ENCODE measurements at regions not wholly inside any gene's neighbourhood (a gene's known extent, or its start where the extent isn't known, plus 50 kb on each side); places are given as distances from the start of the nearest gene placed in this dataset.
"Not testable (repeated sequence)": the region's sequence is repeated elsewhere in the genome, so short reads cannot be mapped to it uniquely, and the experiment has no call there.

DNA sequence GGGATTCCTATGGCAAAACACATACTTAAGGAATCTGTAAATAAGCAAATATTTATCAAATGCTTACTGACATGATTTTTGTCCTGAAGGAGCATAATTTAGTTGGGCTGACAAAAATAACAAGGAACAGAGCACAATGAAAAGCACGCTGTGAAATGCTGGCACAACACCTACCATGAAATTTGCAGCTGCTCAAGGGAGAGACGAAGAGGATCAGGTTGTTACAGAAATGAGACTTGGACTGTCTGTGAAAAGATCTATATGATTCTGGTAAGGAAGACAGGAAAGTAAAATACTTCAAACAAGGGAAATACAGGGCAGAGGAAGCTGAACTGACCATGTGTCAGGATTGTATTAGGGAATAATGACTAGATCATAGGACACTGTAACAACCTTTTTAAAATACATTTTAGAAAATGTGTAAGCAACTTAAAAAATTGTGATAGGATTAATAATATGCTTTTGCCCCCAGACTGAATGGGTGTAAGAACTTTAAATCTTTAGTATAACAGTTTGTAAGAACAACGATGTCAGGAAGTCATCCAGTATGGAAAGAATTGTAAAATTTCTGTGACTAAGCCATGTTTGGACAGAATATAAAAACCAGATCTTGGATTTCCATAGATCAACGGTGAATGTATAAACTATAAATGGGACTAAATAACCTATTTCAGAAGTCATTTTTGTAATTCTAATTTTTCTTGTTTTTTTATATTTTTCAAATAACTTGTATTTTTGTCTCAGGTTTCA, 1556.0 kb downstream of the EFNB2 start:
- DNase-seq = no peak

DNA sequence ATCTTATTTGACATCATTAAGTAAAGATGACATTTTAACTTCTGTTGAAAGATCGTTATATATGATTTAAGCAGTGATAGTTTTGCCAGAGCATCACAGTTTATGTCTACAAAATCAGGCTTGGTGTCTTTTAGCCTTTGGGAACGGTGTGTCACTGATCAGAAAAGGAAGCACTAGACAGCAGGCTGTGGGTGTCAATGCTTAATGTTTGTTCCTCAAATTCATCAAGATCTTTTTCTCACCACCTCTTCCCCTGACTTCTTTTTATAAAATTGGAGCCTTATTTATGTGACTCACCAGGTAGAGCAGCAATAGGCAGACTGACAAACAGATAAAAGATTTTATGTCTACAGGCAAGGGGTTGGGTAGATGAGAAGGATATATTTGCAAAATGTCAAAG, 1558.5 kb downstream of the EFNB2 start:
- no peak for DNase-seq

- DNase-seq = no peak
Observed at GRCh38 chr13:104975272-104975671, 1560.2 kb downstream of the EFNB2 start.

- DNase-seq = no peak
Observed at GRCh38 chr13:104968876-104969275, 1566.6 kb downstream of the EFNB2 start.

GRCh38 chr13:104967836-104968630, 1567.4 kb downstream of the EFNB2 start:
- DNase-seq = no peak

- no peak for DNase-seq
Observed at GRCh38 chr13:104967376-104967775, 1568.1 kb downstream of the EFNB2 start.

- no peak for DNase-seq
Observed at GRCh38 chr13:104962411-104962810, 1573.1 kb downstream of the EFNB2 start.

DNA sequence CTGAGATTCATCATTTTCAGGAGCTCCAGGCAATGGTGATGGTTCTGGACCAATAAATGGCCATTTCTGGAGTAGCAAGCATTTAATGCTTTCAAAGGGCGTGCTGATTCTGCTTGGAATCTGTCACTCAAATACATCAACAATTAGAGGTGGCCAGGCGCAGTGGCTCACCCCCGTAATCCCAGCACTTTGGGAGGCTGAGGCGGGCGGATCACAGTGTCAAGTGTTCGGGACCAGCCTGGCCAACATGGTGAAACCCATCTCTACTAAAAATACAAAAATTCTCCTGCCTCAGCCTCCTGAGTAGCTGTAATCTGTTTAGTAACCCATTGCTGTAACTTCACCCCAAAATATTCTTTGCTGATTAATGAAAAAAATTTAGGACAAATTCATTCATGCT, 1574.2 kb downstream of the EFNB2 start:
- DNase-seq = no peak

DNA sequence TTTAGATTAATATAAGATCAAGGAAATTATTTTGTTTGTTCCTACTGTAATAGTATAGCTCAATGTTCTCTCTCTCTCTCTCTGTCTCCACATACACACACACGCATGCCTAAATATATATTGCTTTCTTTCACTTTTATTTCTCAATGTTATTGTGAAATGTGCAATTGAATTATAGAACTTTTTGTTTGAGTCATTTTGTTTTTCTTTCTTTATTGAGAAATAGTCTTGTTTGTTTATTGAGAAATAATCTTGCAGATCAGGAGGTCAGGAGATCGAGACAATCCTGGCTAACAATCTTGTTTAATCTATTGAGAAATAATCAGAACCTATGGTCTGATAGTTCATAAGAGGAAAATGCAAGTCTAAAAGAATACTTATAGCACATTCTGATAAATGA, 1581.3 kb downstream of the EFNB2 start:
- DNase-seq = no peak

DNA sequence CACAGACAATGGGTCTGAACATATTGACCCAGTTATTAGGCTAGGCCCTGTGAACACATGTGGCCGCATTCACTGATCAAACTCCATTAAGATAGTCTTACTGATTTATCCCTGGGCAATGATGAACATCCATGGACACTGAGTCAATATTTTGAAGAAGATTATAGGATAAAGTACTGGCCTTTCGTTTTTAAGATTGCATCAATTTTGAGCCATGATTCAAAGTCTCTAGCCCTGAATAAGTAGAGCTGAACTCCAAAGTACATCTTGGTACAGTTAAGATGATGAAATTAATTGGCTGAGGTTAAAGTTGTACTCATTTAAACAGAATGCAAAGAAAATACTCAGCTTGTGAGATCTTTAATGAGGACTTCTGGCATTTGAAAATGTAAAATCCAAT, 1581.9 kb downstream of the EFNB2 start:
- no peak for DNase-seq

- no peak for DNase-seq
Observed at GRCh38 chr13:104949840-104950740, 1585.4 kb downstream of the EFNB2 start.

- no peak for DNase-seq
Observed at GRCh38 chr13:104944176-104944575, 1591.3 kb downstream of the EFNB2 start.

DNA sequence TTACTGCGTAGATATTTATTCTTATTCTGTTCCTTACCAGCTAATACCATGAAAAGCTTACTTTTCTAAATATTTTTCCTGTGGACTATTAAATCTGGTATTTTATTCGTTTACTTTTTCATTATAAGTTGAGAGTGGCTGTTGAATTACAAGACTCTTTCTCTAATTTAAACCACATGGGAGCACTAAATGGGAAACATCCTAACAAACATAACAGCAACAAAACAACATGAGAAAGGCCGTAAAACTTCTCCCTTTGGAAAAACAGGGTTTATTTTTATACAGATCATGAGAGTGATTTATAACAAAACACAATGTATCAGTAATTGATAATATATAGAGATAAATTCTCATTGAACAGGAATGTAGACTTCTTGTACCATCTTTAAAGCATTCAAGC, 1592.1 kb downstream of the EFNB2 start:
- no peak for DNase-seq

GRCh38 chr13:104937881-104938280, 1597.6 kb downstream of the EFNB2 start:
- no peak for DNase-seq

DNA sequence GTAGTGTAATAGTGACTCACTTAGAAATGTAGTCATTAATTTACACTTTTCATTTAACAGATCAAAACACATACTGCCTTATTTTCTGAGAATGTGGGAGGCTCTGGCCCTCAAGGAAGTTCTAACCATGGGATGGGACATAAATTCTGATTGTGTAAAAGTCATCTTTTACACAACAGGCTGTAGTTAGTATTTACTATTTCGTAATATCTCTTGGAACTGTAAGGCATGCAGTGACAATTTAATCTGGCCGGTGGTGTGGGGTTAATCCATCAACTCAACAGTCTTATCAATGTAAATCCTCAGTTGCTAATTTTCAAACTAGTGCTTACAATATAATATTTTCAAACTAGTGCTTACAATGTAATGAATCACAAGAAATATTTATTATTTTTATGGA, 1599.2 kb downstream of the EFNB2 start:
- no peak for DNase-seq

GRCh38 chr13:104920513-104920912, 1614.9 kb downstream of the EFNB2 start:
- DNase-seq = not testable (repeated sequence)

- no peak for DNase-seq
Observed at GRCh38 chr13:104920091-104920490, 1615.4 kb downstream of the EFNB2 start.

DNA sequence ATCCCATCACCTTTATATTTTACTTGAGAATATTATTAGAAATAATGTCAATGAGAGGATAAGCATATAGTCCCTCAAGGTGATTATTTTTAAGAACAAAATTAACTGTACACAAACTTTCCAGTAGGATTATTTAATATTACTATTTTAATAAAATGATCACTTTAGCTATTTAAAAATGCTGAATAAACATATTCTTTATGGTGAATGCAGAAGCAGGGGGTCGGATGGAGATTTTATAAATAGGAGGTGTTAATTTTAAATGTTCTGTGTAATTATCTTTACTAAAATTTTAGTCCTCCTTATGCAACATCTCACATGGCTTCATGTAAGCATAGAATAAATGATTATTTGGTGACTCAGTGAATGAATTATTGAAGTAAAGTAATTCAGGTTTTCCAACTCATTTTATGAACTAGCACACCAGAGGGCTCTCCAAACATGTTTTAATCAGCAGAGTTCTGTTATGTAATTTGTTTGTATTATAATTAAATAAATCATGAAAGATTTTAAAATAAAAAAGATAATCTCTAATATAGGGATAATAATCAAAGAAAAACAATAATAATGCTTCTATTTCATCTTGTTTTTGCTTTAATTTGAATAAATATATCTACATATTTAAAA, 1635.2 kb downstream of the EFNB2 start:
- DNase-seq = no peak

DNA sequence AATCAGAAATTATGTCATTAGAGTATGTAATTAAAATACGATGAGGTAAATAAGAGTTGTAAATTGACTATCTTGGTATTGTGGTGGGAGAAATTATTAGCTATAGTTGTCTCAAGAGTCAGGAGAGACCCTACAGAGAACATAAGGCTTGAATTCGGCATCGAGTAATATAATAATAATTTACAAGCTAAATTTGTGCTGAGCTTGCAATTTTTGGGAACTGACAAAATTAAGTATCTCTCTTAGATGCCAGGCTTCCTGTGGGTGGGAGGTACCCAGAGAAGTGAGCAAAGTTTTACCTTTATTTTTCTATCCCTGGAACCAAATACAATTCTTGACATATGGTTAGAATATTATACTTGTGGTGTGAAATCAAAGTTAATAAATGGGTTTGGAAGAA, 1637.0 kb downstream of the EFNB2 start:
- no peak for DNase-seq

DNA sequence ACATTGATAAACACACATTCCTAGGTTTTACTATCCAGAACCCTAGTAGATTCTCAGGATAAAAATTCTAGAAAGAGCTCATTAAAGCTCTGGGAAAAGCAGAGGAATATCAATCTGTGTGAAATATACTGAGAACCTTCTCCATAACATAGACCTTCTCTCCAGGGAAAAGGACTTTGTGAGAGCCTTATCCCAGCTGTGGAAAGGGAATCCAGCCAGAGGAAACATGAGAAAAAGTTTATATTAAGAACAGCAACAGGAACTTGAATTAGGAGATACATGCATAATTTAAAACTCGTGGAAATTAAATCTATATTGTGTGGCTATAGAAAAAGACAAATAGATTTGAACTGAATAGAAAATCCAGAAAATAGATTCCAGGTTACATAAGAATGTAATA, 1639.9 kb downstream of the EFNB2 start:
- no peak for DNase-seq

GRCh38 chr13:104875038-104875754, 1660.3 kb downstream of the EFNB2 start:
- DNase-seq = no peak

- DNase-seq = no peak
Observed at GRCh38 chr13:104872153-104872552, 1663.3 kb downstream of the EFNB2 start.

Measured in SHP77 treated with DMSO at 0.1 percent for 48 hours (cell line).